SIG-M5 treated with dmso at 0.1 percent for 504 hours (cell line): ENCODE measurements at regions not wholly inside any gene's neighbourhood (a gene's known extent, or its start where the extent isn't known, plus 50 kb on each side); places are given as distances from the start of the nearest gene placed in this dataset.

Source experiments
- DNase-seq: peaks from one replicate; lab custom pipeline; 2025; ENCODE audit not compliant: unreplicated experiment; lab: John Stamatoyannopoulos, UW

- DNase-seq: no peak
Observed at GRCh38 chr6:151699719-151700118, 107.8 kb upstream of the ESR1 start.

GRCh38 chr6:151701911-151702562 lies 105.4 kb upstream of the ESR1 start:
- DNase-seq: no peak

GRCh38 chr6:151702851-151703658 lies 104.4 kb upstream of the ESR1 start:
- peak; percentile 52 for DNase-seq

GRCh38 chr6:151704383-151704782 lies 103.1 kb upstream of the ESR1 start:
- DNase-seq: no peak

- peak; percentile 6 for DNase-seq
Observed at GRCh38 chr6:151705993-151706733, 101.3 kb upstream of the ESR1 start.

GRCh38 chr6:151709329-151709728 lies 98.2 kb upstream of the ESR1 start:
- no peak for DNase-seq

- DNase-seq: peak; percentile 25
Observed at GRCh38 chr6:151716526-151716932, 91.0 kb upstream of the ESR1 start.

- DNase-seq: no peak
Observed at GRCh38 chr6:151719070-151719469, 88.4 kb upstream of the ESR1 start.

- DNase-seq: no peak
Observed at GRCh38 chr6:151721146-151721545, 86.3 kb upstream of the ESR1 start.

- no peak for DNase-seq
Observed at GRCh38 chr6:151721671-151722070, 85.8 kb upstream of the ESR1 start.

GRCh38 chr6:151722342-151722741 lies 85.1 kb upstream of the ESR1 start:
- no peak for DNase-seq

GRCh38 chr6:151723152-151723551 lies 84.3 kb upstream of the ESR1 start:
- no peak for DNase-seq

- no peak for DNase-seq
Observed at GRCh38 chr6:151729829-151730495, 77.5 kb upstream of the ESR1 start.

GRCh38 chr6:151730496-151730870 lies 77.0 kb upstream of the ESR1 start:
- DNase-seq: no peak

- no peak for DNase-seq
Observed at GRCh38 chr6:151731313-151731712, 76.2 kb upstream of the ESR1 start.

GRCh38 chr6:151733680-151734320 lies 73.7 kb upstream of the ESR1 start:
- DNase-seq: no peak

GRCh38 chr6:151738267-151738666 lies 69.2 kb upstream of the ESR1 start:
- no peak for DNase-seq

GRCh38 chr6:151738960-151739359 lies 68.5 kb upstream of the ESR1 start:
- DNase-seq: no peak

GRCh38 chr6:151740820-151741219 lies 66.7 kb upstream of the ESR1 start:
- DNase-seq: no peak

- no peak for DNase-seq
Observed at GRCh38 chr6:151747896-151748295, 59.6 kb upstream of the ESR1 start.

GRCh38 chr6:151749341-151749740 lies 58.1 kb upstream of the ESR1 start:
- DNase-seq: no peak
